LNCAP (cell line): ENCODE measurements at regions not wholly inside any gene's neighbourhood (a gene's known extent, or its start where the extent isn't known, plus 50 kb on each side); places are given as distances from the start of the nearest gene placed in this dataset.

ENCODE experiments used
- TF ChIP-seq, protein P1 (sequence below): fragments of 450-650 bp; IDR thresholded peaks from 2 replicates; pipeline ENCODE4 v1.5.1; 2017; ENCODE audit warnings: mild to moderate bottlenecking

DNA sequence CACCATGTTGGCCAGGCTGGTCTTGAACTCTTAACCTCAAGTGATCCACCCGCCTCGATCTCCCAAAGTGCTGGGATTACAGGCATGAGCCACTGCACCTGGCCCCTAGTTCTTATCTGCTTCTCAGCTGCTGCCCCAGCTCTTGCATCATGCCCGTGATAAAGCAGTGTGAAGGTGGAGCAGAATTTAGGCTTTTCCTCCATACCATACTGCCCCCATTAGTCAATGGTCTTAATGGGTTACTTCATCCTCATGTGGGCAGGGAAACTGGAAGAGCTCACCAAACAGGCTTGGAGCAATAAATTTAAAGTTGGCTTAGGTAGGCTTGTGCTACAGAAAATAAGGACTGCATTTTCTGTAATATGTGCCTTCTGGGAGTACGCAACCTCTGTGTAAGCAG, 636.9 kb upstream of the BOD1L1 start:
- TF ChIP-seq, protein P1, sequence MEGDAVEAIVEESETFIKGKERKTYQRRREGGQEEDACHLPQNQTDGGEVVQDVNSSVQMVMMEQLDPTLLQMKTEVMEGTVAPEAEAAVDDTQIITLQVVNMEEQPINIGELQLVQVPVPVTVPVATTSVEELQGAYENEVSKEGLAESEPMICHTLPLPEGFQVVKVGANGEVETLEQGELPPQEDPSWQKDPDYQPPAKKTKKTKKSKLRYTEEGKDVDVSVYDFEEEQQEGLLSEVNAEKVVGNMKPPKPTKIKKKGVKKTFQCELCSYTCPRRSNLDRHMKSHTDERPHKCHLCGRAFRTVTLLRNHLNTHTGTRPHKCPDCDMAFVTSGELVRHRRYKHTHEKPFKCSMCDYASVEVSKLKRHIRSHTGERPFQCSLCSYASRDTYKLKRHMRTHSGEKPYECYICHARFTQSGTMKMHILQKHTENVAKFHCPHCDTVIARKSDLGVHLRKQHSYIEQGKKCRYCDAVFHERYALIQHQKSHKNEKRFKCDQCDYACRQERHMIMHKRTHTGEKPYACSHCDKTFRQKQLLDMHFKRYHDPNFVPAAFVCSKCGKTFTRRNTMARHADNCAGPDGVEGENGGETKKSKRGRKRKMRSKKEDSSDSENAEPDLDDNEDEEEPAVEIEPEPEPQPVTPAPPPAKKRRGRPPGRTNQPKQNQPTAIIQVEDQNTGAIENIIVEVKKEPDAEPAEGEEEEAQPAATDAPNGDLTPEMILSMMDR, result no peak

DNA sequence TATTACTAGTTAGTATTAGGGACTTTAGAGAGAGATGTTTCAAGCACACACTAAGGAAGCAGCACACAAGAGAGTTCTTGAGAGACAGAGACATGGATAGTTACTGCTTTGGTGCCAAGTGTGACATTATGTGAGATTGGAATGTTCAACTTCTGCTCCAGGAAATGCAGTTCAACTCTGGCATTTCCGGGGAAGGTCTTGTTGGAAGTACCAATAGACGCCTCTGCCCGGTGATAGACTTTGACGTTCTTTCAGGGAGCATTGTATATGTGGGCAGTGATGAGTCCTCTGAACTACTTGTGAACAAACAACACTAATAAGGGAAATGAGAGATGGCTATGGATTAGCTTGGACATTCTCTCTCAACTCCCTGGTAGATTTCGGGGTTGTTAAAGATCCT, 638.1 kb upstream of the BOD1L1 start:
- TF ChIP-seq, protein P1, result no peak

DNA sequence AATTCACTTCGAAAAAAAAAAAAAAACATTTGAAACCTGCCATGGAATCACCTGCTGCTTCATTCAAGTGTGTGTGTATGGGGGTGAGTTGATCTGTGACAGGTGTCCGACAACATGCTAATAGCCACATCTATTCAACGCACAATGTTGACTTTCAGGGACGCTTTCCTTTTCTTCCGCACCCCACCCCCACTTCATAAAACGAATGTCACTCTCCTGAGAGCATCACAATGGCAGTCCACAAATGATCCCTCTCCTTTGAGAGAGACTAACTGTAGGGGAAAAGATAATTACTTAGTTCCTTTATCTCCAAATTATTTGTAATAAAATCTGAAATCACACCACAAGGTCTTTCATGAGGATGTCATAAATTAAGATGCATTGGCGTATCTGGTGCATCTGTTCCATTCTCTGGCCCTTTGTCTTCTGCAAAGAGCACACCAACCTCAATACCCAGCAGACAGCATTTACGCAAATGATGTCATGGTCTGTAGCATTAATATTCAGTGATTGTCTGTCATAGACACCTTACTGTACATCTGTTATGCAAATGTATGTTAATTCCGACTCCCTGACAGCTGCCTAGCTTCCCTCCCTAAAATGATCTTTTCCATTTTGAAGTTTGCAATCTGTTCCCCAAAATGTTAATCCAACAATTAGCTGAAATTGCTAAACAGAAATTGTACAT, 640.0 kb upstream of the BOD1L1 start:
- TF ChIP-seq, protein P1, result no peak

DNA sequence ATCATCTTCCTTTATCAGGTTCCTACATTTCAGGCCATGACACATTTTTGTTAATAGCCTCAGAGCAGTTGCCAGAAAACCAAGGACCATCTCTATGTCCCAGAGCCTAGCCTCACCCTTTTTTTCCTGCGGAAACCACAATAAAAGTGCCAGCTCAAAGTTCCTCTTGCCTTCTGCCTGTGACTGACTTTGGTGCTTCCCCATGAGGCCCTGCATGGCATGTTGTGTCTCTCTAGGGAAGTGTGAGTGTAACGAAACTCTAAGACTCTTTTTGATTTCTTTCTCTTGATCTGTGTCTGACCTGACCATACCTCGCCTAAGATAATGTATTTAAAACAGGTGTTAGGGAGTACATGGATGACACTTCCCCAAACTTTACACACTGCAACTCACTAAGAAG, 642.3 kb upstream of the BOD1L1 start:
- TF ChIP-seq, protein P1, result no peak

DNA sequence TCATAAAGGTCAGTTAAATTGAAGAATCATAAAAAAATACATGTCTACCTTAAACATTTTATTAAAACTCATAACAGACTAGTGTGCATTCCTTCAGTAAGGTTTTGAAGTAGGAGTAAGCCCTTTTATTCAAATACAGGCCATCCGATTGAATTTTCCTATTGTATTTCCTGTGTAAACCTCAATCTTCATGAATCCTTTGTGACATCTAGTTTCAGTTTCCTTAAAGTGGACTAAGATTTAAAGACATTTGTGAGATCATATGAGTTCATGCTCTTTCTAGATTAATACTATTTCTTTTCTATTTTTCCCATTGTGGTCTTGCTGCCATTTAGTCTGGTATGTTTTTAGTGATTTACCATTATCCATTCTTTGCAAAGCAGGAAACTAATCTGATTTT, 644.7 kb upstream of the BOD1L1 start:
- TF ChIP-seq, protein P1, result no peak

DNA sequence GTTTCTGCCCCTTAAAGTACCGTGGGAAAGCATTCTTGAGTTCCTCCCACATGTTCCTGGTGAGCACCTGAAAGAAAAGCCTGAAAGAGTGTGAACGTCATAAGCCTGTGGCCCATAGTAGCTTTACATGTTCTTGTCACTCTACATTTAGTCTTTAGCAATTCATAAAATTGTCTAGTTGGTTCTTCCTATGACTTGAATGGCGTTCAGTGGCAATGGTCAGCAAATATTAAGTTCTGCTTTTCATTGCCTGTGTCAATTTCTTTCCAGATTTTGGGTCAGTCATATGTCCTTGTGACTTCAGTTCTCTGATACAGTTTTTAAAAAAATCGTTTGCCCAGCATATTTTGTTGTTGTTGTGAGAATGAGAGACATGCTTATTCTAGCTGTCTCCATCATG, 650.0 kb upstream of the BOD1L1 start:
- TF ChIP-seq, protein P1, result no peak

DNA sequence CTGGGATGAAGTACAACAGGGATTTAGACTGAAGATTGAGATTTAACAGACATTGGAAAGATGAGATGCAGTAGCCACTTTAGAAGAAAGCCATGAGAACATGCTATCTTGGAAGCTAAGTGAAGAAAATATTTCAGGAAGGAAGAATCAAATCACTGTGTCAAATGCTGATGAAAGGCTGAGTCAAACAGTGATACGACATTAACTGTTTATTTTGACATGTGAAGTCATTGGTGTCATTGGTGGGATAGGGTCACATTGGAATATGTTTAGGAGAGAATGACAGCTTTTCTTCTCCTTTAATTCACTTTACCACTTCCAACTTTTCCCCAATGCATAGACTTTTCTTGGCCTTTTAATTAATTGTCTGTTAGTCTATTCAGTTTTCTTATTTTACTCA, 653.0 kb upstream of the BOD1L1 start:
- TF ChIP-seq, protein P1, result no peak

DNA sequence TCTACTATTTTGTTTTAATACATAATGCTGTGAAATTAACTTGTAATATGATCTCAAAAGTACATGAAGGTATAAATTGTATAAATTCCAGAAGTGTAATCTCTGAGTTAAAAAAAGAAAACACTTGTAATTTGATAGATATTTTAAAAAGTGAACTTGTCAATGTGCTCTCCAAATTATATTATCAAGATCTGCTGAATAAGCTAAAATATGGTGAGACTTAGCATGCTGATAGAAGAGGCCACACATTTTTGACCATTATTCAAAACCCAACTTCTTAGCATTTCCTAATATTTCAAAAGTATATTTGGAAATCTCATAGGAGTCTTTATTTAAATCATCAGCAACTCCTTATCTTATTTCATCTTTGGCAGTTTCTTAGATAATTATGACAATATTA, 657.1 kb upstream of the BOD1L1 start:
- TF ChIP-seq, protein P1, result no peak
